GM12865 (cell line): ENCODE measurements at regions not wholly inside any gene's neighbourhood (a gene's known extent, or its start where the extent isn't known, plus 50 kb on each side); places are given as distances from the start of the nearest gene placed in this dataset.
"Not testable (repeated sequence)": the region's sequence is repeated elsewhere in the genome, so short reads cannot be mapped to it uniquely, and the experiment has no call there.

Experiments used
- DNase-seq: peaks from one replicate; pipeline ENCODE4 v3.0.0; 2010; ENCODE audit warnings: low read depth
- H3K4me3 ChIP-seq: 2 replicates; pipeline ENCODE4 v1.5.1; 2011; ENCODE audit warnings: mild to moderate bottlenecking, low read depth, low read length, control low read depth
- CTCF ChIP-seq: IDR thresholded peaks from 2 replicates; pipeline ENCODE4 v1.5.1; 2011; ENCODE audit warnings: low read length, control low read depth, low read depth, inconsistent platforms; ENCODE audit not compliant: insufficient read depth; ENCODE audit errors: missing control alignments

DNA sequence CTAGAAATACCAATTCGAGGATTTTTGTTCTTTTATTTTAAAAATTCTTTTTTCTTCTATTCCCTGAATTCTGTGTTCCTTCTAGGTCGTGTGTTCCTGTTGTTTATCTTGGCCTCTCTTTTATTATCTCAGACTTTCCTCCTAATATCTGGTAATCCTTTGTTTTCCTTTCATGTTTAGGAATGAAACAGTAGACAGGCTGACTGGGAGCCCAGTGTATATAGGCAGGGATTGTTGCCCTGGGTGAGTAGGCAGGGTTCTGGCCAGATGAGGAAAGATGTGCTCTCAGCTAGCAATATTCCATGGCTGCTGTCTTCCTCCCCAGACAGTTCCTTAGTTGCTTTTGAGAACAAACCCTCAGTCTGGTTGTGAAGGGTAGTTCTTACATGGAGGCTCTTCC, 161.8 kb upstream of the PDE4B start:
- no peak overlapping the region for H3K4me3 ChIP-seq
- no peak for DNase-seq
- TF ChIP-seq CTCF: no peak

DNA sequence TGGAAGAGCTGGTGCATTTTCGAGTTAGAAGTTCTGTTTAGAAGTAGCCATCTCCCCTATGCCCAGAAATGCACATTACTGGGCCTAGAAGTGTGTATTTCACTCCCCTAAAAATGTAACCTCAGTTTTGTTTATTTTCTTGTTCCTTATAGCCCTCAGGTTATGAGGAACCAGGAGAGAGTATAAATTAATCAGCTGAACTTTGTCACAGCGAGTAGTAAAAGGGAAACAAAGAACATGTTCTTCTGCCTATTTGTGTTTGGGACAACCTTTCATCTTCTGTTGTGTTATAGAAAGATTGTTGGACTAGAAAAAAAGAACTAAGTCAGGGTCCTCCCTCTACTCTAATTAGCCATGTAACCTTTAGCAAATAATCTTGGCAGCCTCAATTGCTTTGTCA, 160.5 kb upstream of the PDE4B start:
- DNase-seq: no peak
- no peak overlapping the region for H3K4me3 ChIP-seq
- TF ChIP-seq CTCF: no peak

DNA sequence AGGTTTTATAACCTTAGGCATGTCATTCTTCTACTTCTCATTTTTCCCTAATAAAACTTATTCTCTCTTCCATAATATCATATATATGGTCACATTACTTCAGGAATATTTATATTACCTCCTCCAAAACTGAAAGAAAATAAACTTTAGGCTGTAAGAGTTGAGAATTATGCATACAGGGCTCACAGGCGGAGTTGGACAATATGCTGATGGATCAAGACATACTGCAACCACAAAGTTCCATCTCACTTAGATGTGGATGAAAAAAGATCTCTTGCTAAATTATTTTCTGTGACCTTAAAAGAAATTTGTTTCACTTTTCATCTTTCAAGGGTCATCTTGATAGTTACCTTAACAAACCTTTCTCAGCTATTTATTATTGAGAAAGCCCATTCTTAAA, 152.6 kb upstream of the PDE4B start:
- DNase-seq: no peak
- TF ChIP-seq CTCF: no peak
- no peak overlapping the region for H3K4me3 ChIP-seq

DNA sequence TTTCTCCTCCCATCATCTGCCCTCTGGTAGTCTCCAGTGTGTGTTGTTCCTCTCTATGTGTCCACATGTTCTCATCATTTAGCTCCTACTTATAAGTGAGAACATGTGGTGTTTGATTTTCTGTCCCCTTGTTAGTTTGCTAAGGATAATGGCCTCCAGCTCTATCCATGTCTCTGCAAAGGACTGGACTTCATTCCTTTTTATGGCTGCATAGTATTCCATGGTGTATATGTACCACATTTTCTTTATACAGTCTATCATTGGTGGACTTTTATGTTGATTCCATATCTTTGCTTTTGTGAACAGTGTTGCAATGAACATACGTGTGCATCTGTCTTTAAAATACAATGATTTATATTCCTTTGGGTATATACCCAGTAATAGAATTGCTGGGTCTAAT, 143.5 kb upstream of the PDE4B start:
- not testable (repeated sequence) for H3K4me3 ChIP-seq, DNase-seq

GRCh38 chr1:65650682-65651081, 142.0 kb upstream of the PDE4B start:
- TF ChIP-seq CTCF: no peak
- H3K4me3 ChIP-seq: no peak overlapping the region
- DNase-seq: no peak

- H3K4me3 ChIP-seq, DNase-seq: not testable (repeated sequence)
Observed at GRCh38 chr1:65654526-65654925, 138.2 kb upstream of the PDE4B start.

DNA sequence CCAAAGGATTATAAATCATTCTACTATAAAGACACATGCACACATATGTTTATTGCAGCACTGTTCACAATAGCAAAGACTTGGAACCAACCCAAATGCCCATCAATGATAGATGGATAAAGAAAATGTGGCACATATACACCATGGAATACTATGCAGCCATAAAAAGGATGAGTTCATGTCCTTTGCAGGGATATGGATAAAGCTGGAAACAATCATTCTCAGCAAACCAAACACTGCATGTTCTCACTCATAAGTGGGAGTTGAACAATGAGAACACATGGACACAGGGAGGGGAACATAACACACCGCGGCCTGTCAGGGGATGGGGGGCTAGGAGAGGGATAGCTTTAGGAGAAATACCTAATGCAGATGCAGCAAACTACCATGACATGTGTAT, 135.1 kb upstream of the PDE4B start:
- H3K4me3 ChIP-seq, DNase-seq: not testable (repeated sequence)

DNA sequence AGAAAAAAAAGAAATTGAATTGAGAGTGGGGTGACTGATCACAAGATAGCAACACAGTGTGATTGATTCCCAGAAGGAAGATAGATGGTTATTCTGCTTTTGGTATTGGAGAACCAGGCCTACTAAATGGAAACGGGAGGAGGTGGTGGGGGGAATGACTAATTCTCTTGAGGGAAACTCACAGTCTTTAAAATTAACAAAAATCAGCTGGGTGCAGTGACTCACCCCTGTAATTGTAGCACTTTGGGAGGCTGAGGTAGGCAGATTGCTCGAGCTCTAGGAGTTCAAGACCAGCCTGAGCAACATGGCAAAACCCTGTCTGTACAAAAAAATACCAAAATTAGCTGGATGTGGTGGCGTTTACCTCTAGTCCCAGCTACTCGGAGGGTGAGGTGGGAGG, 134.6 kb upstream of the PDE4B start:
- TF ChIP-seq CTCF: no peak
- DNase-seq: no peak
- H3K4me3 ChIP-seq: no peak overlapping the region

- no peak for DNase-seq
Observed at GRCh38 chr1:65668368-65668767, 124.3 kb upstream of the PDE4B start.

More at GRCh38 chr1:65668368-65668767, 124.3 kb upstream of the PDE4B start:
- no peak for TF ChIP-seq CTCF
- H3K4me3 ChIP-seq: no peak overlapping the region
